ENCODE measurements at regions not wholly inside any gene's neighbourhood (a gene's known extent, or its start where the extent isn't known, plus 50 kb on each side); places are given as distances from the start of the nearest gene placed in this dataset.

- no peak for TF ChIP-seq CTCF (IDR thresholded peaks at IDR 0.05)
- no peaks in the 10 kb centered on the region for H3K36me3 Mint-ChIP-seq
- H3K4me1 Mint-ChIP-seq = no peaks in the 10 kb centered on the region
- no peak for DNase-seq
- Histone ChIP-seq H3K4me3 (ENCODE audit: low read length) (no peak overlapping the region), H3K9me3 (ENCODE audit: control insufficient read depth, insufficient read depth, low read length) (peaks cover 3% of the 10 kb centered on the region), H3K36me3 (ENCODE audit: control insufficient read depth, insufficient read depth, low read length) (no peaks in the 10 kb centered on the region), H3K27me3 (ENCODE audit: control insufficient read depth, insufficient read depth, low read length) (no peaks in the 10 kb centered on the region), H3K4me1 (ENCODE audit: control insufficient read depth, insufficient read depth, low read length) (no peaks in the 10 kb centered on the region), H3K27ac (ENCODE audit: low read length) (no peak overlapping the region)
- H3K9me3 Mint-ChIP-seq = peaks cover 0 to 5% of the 10 kb centered on the region in 2 donors
- H3K27ac Mint-ChIP-seq = no peak overlapping the region
- WGBS (ENCODE audit: insufficient coverage) = 100% methylated on average over 1 of the region's 1 CpG
- no peak for ATAC-seq
- no peaks in the 10 kb centered on the region for H3K27me3 Mint-ChIP-seq (ENCODE audit: low read depth in 2 of 2)
- H3K4me3 Mint-ChIP-seq = no peak overlapping the region
- intact Hi-C loops (cut with micrococcal nuclease) = no loop called here
Observed at GRCh38 chr9:30796764-30797163, 1587.7 kb upstream of the ACO1 start.

DNA sequence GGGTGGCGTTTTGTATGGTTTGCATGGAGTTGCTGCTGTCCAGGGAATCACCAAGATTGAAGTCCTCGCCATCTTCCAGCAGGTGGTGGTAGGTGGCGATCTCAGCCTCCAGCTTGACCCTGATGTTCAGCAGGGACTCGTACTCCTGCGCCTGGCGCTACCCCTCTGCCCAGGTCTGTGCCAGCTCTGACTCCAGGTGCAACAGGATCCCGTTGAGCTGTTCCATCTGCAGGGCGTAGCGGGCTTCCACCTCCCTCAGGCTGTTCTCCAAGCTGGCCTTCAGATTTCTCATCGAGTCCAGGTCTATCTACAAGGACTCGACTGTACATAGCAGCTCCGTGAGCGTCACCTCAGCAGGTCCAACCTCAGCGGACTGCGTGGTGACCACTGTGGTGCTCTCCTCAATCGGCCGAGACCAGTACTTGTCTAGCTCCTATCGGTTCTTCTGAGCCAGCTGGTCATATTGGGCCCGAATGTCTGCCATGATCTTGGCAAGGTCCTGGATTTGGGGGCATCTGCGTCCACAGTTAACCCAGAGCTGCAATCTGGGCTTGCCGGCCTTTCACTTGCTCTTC is 1584.8 kb upstream of the ACO1 start:
- Histone ChIP-seq H3K4me3 (ENCODE audit: low read length) (no peak overlapping the region), H3K36me3 (ENCODE audit: control insufficient read depth, insufficient read depth, low read length) (no peaks in the 10 kb centered on the region), H3K27ac (ENCODE audit: low read length) (no peak overlapping the region), H3K9me3 (ENCODE audit: control insufficient read depth, insufficient read depth, low read length) (peaks cover 3% of the 10 kb centered on the region), H3K27me3 (ENCODE audit: control insufficient read depth, insufficient read depth, low read length) (no peaks in the 10 kb centered on the region), H3K4me1 (ENCODE audit: control insufficient read depth, insufficient read depth, low read length) (no peaks in the 10 kb centered on the region)
- Mint-ChIP-seq H3K27ac (no peak overlapping the region), H3K9me3 (peaks cover 11 to 15% of the 10 kb centered on the region in 2 donors), H3K36me3 (peaks cover 6% of the 10 kb centered on the region), H3K4me3 (no peak overlapping the region), H3K27me3 (ENCODE audit: low read depth in 2 of 2) (no peaks in the 10 kb centered on the region), H3K4me1 (no peaks in the 10 kb centered on the region)
- no peak for TF ChIP-seq CTCF (IDR thresholded peaks at IDR 0.05)
- no peak for ATAC-seq
- intact Hi-C loops (cut with micrococcal nuclease) = no loop called here
- 88% methylated on average over 21 of the region's 21 CpGs for WGBS (ENCODE audit: insufficient coverage)
- no peak for DNase-seq

GRCh38 chr9:30800421-30800820 is 1584.0 kb upstream of the ACO1 start:
- WGBS (ENCODE audit: insufficient coverage) = 88% methylated on average over 14 of the region's 14 CpGs
- no peak overlapping the region for H3K4me3 ChIP-seq (ENCODE audit: low read length)

More at GRCh38 chr9:30800421-30800820, 1584.0 kb upstream of the ACO1 start:
- Mint-ChIP-seq H3K4me1 (no peaks in the 10 kb centered on the region), H3K9me3 (peaks cover 11 to 14% of the 10 kb centered on the region in 2 donors), H3K27ac (no peak overlapping the region), H3K36me3 (peaks cover 6% of the 10 kb centered on the region), H3K4me3 (no peak overlapping the region), H3K27me3 (ENCODE audit: low read depth in 2 of 2) (no peaks in the 10 kb centered on the region)
- intact Hi-C loops (cut with micrococcal nuclease) = no loop called here
- Histone ChIP-seq H3K27ac (ENCODE audit: low read length) (no peak overlapping the region), H3K9me3 (ENCODE audit: control insufficient read depth, insufficient read depth, low read length) (peaks cover 3% of the 10 kb centered on the region), H3K27me3 (ENCODE audit: control insufficient read depth, insufficient read depth, low read length) (no peaks in the 10 kb centered on the region), H3K36me3 (ENCODE audit: control insufficient read depth, insufficient read depth, low read length) (no peaks in the 10 kb centered on the region), H3K4me1 (ENCODE audit: control insufficient read depth, insufficient read depth, low read length) (no peaks in the 10 kb centered on the region)
- ATAC-seq = no peak
- TF ChIP-seq CTCF (IDR thresholded peaks at IDR 0.05) = no peak
- no peak for DNase-seq
